HFF-Myc (cell line): ENCODE measurements at regions not wholly inside any gene's neighbourhood (a gene's known extent, or its start where the extent isn't known, plus 50 kb on each side); places are given as distances from the start of the nearest gene placed in this dataset.

Experiments
- DNase-seq: peaks from one replicate; pipeline ENCODE4 v3.0.0-alpha.2; 2011; ENCODE audit warnings: low read depth; ENCODE audit errors: extremely low read depth
- H3K4me3 ChIP-seq: replicated peaks from 2 replicates; pipeline ENCODE4 v1.5.1; 2011; ENCODE audit warnings: low read depth, mild to moderate bottlenecking, control low read depth, low read length
- CTCF ChIP-seq: IDR thresholded peaks from 2 replicates; pipeline ENCODE4 v1.5.1; 2012; ENCODE audit warnings: mild to moderate bottlenecking, low read depth, low read length, control low read depth; ENCODE audit errors: missing control alignments

GRCh38 chr5:175121457-175121856, 322.5 kb downstream of the DRD1 start:
- DNase-seq: no peak
- TF ChIP-seq CTCF: no peak
- no peak overlapping the region for H3K4me3 ChIP-seq

GRCh38 chr5:175120412-175120811, 323.6 kb downstream of the DRD1 start:
- no peak for DNase-seq
- H3K4me3 ChIP-seq: no peak overlapping the region
- TF ChIP-seq CTCF: no peak

- no peak overlapping the region for H3K4me3 ChIP-seq
- DNase-seq: no peak
- no peak for TF ChIP-seq CTCF
Observed at GRCh38 chr5:175118700-175119309, 325.2 kb downstream of the DRD1 start.

GRCh38 chr5:175116466-175117048, 327.4 kb downstream of the DRD1 start:
- no peak overlapping the region for H3K4me3 ChIP-seq
- TF ChIP-seq CTCF: no peak
- DNase-seq: no peak

- no peak for DNase-seq
- no peak overlapping the region for H3K4me3 ChIP-seq
- TF ChIP-seq CTCF: no peak
Observed at GRCh38 chr5:175115831-175116230, 328.2 kb downstream of the DRD1 start.

- no peak for TF ChIP-seq CTCF
- no peak for DNase-seq
- H3K4me3 ChIP-seq: no peak overlapping the region
Observed at GRCh38 chr5:175113947-175114346, 330.0 kb downstream of the DRD1 start.

GRCh38 chr5:175109058-175109755, 334.8 kb downstream of the DRD1 start:
- no peak for DNase-seq
- TF ChIP-seq CTCF: no peak
- H3K4me3 ChIP-seq: no peak overlapping the region
